ENCODE measurements at regions not wholly inside any gene's neighbourhood (a gene's known extent, or its start where the extent isn't known, plus 50 kb on each side); places are given as distances from the start of the nearest gene placed in this dataset.

DNA sequence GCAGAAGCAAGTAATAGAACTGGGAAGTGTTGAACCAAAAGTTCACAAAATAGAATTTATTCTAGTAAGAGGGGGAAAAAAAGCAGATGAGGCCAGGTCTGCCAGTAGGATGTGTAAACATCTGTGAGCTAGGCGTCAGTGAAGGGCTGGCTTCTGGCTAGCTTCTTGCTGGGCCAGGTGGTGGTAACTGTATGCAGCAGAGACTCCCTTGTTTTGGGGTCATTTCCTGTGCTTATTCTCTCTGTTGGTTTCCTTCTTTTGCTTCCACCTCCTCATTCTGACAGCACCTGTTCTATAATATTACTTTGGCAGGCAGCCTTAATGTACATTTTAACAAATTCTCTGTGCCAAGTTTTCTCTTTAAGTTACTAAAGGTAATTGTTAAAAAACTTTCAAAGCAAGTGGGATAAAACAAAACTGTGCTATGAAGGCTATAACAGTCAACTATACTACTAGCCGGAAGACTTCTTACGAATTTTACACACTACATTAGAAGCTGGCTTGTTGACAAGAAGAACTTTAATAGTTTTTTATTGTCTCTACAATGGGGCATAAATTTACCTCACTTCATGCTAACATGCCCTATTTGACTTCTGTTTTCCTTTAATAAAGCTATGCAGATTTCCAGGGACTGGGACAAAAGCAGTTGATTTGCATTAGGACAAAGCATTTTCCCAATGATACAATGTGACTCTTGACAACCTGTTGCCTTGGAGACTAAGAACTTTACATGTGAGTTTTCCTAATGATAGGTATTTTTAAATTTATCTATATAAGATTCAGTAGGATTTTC, 318.8 kb upstream of the NAALADL2 start:
- Histone ChIP-seq H3K27me3 (ENCODE audit: control insufficient read depth, low read length) (no peaks in the 10 kb centered on the region), H3K27ac (ENCODE audit: low read depth, low read length) (no peak overlapping the region), H3K4me1 (ENCODE audit: control insufficient read depth, low read length) (no peaks in the 10 kb centered on the region), H3K4me3 (ENCODE audit: low read length) (no peak overlapping the region), H3K9me2 (replicated peaks; ENCODE audit: control insufficient read depth, low read length) (no peaks in the 10 kb centered on the region), H3F3A (ENCODE audit: control insufficient read depth, insufficient read depth) (no peaks in the 10 kb centered on the region), H3K36me3 (ENCODE audit: control insufficient read depth, low read length) (no peaks in the 10 kb centered on the region), H3K79me2 (ENCODE audit: control insufficient read depth, low read length) (no peaks in the 10 kb centered on the region), H3K4me2 (ENCODE audit: low read length) (no peak overlapping the region), H4K20me1 (ENCODE audit: control insufficient read depth, insufficient read depth, low read depth, low read length) (no peaks in the 10 kb centered on the region), H3K9me3 (ENCODE audit: control insufficient read depth, insufficient read depth, low read length) (no peaks in the 10 kb centered on the region)
- no peak for TF ChIP-seq CTCF (IDR thresholded peaks at IDR 0.05; ENCODE audit: low read depth, low read length, poor library complexity, severe bottlenecking)
- no peak for TF ChIP-seq EZH2phosphoT487 (IDR thresholded peaks at IDR 0.05; ENCODE audit: borderline replicate concordance, low read length)

- Histone ChIP-seq H3K9me2 (replicated peaks; ENCODE audit: control insufficient read depth, low read length) (no peaks in the 10 kb centered on the region), H3K9me3 (ENCODE audit: control insufficient read depth, insufficient read depth, low read length) (no peaks in the 10 kb centered on the region), H3K4me3 (ENCODE audit: low read length) (no peak overlapping the region), H3K27ac (ENCODE audit: low read depth, low read length) (no peak overlapping the region), H3F3A (ENCODE audit: control insufficient read depth, insufficient read depth) (no peaks in the 10 kb centered on the region), H3K79me2 (ENCODE audit: control insufficient read depth, low read length) (no peaks in the 10 kb centered on the region), H3K4me2 (ENCODE audit: low read length) (no peak overlapping the region), H3K27me3 (ENCODE audit: control insufficient read depth, low read length) (no peaks in the 10 kb centered on the region), H3K36me3 (ENCODE audit: control insufficient read depth, low read length) (no peaks in the 10 kb centered on the region), H4K20me1 (ENCODE audit: control insufficient read depth, insufficient read depth, low read depth, low read length) (no peaks in the 10 kb centered on the region), H3K4me1 (ENCODE audit: control insufficient read depth, low read length) (no peaks in the 10 kb centered on the region)
- no peak for TF ChIP-seq CTCF (IDR thresholded peaks at IDR 0.05; ENCODE audit: low read depth, low read length, poor library complexity, severe bottlenecking)
- TF ChIP-seq EZH2phosphoT487 (IDR thresholded peaks at IDR 0.05; ENCODE audit: borderline replicate concordance, low read length) = no peak
These were observed 317.3 kb upstream of the NAALADL2 start for GRCh38 chr3:174541708-174542315.

- Histone ChIP-seq H3K79me2 (ENCODE audit: control insufficient read depth, low read length) (no peaks in the 10 kb centered on the region), H3F3A (ENCODE audit: control insufficient read depth, insufficient read depth) (no peaks in the 10 kb centered on the region), H3K4me2 (ENCODE audit: low read length) (no peak overlapping the region), H3K27ac (ENCODE audit: low read depth, low read length) (no peak overlapping the region), H3K9me2 (replicated peaks; ENCODE audit: control insufficient read depth, low read length) (no peaks in the 10 kb centered on the region), H3K36me3 (ENCODE audit: control insufficient read depth, low read length) (no peaks in the 10 kb centered on the region), H4K20me1 (ENCODE audit: control insufficient read depth, insufficient read depth, low read depth, low read length) (no peaks in the 10 kb centered on the region), H3K4me1 (ENCODE audit: control insufficient read depth, low read length) (no peaks in the 10 kb centered on the region), H3K4me3 (ENCODE audit: low read length) (no peak overlapping the region), H3K27me3 (ENCODE audit: control insufficient read depth, low read length) (no peaks in the 10 kb centered on the region), H3K9me3 (ENCODE audit: control insufficient read depth, insufficient read depth, low read length) (no peaks in the 10 kb centered on the region)
- TF ChIP-seq EZH2phosphoT487 (IDR thresholded peaks at IDR 0.05; ENCODE audit: borderline replicate concordance, low read length) (no peak), CTCF (IDR thresholded peaks at IDR 0.05; ENCODE audit: low read depth, low read length, poor library complexity, severe bottlenecking) (no peak)
These were observed 311.2 kb upstream of the NAALADL2 start for GRCh38 chr3:174547801-174548435.
